HUES48 (cell line): ENCODE measurements at regions not wholly inside any gene's neighbourhood (a gene's known extent, or its start where the extent isn't known, plus 50 kb on each side); places are given as distances from the start of the nearest gene placed in this dataset.

Experiments used
- H3K27ac ChIP-seq: one replicate; pipeline ENCODE4 v1.7.0; 2013; ENCODE audit warnings: low read depth, low read length, inconsistent platforms
- H3K27me3 ChIP-seq: 2 replicates; pipeline ENCODE4 v1.6.1; 2013; ENCODE audit warnings: mild to moderate bottlenecking, low read length; ENCODE audit not compliant: control insufficient read depth, insufficient read depth
- H3K36me3 ChIP-seq: 2 replicates; pipeline ENCODE4 v1.6.1; 2013; ENCODE audit warnings: low read length; ENCODE audit not compliant: control insufficient read depth, insufficient read depth
- H3K4me1 ChIP-seq: 2 replicates; pipeline ENCODE4 v1.6.1; 2013; ENCODE audit warnings: mild to moderate bottlenecking, low read length; ENCODE audit not compliant: control insufficient read depth, insufficient read depth
- H3K4me3 ChIP-seq: 2 replicates; pipeline ENCODE4 v1.5.1; 2013; ENCODE audit warnings: mild to moderate bottlenecking, low read depth, low read length
- H3K9ac ChIP-seq: 2 replicates; pipeline ENCODE4 v1.6.1; 2013; ENCODE audit warnings: mild to moderate bottlenecking, low read depth, low read length, moderate library complexity
- H3K9me3 ChIP-seq: 2 replicates; pipeline ENCODE4 v1.6.1; 2013; ENCODE audit warnings: low read length; ENCODE audit not compliant: control insufficient read depth, insufficient read depth

DNA sequence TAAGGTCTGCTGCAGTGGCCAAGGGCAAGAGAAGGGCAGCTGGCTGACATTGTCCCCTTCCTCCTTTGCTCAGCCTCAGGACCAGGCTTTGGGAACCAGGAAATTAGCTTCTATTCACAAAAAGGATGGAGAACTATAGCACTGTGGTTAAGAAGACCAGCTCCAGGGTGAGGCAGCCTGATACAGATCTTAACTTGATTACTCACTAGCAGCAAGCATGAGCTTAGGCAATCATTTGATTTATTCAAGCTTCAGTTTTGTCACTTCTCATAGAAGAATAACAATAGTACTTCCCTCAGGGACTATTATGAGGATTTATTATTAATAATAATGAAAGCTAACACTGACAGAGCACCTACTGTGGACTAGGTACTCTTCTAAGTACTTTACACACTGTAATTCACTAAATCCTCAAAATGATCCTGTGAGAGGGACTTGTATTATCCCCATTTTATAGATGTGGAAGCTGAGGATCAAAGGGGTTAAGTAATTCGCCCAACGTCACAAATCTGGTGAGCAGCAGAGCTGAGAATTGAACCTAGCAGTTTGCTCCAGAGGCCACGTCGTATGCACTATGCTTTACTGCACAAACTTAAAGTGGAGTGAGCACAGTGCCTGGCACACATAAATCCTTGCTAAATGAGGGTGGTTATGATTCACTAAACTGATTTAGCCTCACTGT lies 130.4 kb upstream of the PAK3 start:
- H3K27me3 ChIP-seq = 0 out of 2 replicates have a peak, but pooled peaks cover 2% of the 10 kb centered on the region

DNA sequence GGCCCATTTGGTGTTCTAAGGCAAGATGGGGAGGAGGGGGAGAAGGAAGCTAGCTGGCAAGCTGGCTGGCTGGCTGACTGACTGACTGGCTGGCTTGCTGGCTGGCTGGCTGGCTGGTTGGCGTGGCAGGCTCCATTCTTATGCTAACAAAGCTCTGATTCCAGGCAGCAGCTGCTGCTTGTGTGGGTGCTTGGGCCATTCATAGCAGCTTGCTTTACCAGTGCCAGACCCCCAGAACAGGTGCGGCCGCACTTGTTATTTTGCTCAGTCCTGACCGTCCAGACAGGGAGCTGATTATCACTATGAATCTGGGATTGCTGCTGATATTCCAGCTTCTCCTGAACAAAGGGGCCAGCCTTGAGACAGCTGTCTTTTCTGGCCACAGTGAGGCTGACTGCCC lies 131.2 kb upstream of the PAK3 start:
- peak overlapping the region; percentile 40 for H3K27ac ChIP-seq
- no peaks in the 10 kb centered on the region for H3K9me3 ChIP-seq
- H3K9ac ChIP-seq = no peak overlapping the region
- peaks cover 39% of the 10 kb centered on the region for H3K4me1 ChIP-seq
- 0 out of 2 replicates have a peak, but pooled peaks cover 2% of the 10 kb centered on the region for H3K27me3 ChIP-seq
- no peaks in the 10 kb centered on the region for H3K36me3 ChIP-seq
- peak overlapping the region; percentile 27; the same call in 1 of the 2 replicates for H3K4me3 ChIP-seq

More for the DNA sequence above, 130.4 kb upstream of the PAK3 start:
- H3K27ac ChIP-seq = peak overlapping the region; percentile 40
- peaks cover 39% of the 10 kb centered on the region for H3K4me1 ChIP-seq
- no peak overlapping the region for H3K9ac ChIP-seq
- H3K9me3 ChIP-seq = no peaks in the 10 kb centered on the region
- no peaks in the 10 kb centered on the region for H3K36me3 ChIP-seq
- 0 out of 2 replicates have a peak overlapping the region, but pooled peaks have one; percentile 27 for H3K4me3 ChIP-seq

DNA sequence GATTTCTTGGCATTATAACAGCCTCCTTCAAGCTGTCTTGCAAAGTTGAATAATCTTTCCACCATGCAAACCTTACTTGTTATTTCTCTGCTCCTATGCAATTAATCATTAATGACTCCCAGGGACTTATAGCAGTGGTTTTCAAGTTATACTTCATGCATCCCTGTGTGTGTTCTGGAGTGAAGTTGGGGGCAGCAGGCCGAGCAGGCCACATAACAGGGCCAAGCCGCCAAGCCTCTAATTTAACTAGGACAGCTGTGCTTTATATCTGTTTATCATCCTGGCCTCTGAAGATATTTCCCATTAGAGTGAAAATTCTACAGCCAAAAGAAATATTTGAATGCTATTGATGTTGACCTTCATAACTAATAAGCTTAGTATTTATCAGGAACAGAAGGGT lies 133.5 kb upstream of the PAK3 start:
- Histone ChIP-seq H3K36me3 (no peaks in the 10 kb centered on the region), H3K9me3 (no peaks in the 10 kb centered on the region), H3K4me3 (no peak overlapping the region), H3K27me3 (0 out of 2 replicates have a peak, but pooled peaks cover 6% of the 10 kb centered on the region), H3K27ac (no peak overlapping the region), H3K4me1 (peaks cover 39% of the 10 kb centered on the region), H3K9ac (no peak overlapping the region)

DNA sequence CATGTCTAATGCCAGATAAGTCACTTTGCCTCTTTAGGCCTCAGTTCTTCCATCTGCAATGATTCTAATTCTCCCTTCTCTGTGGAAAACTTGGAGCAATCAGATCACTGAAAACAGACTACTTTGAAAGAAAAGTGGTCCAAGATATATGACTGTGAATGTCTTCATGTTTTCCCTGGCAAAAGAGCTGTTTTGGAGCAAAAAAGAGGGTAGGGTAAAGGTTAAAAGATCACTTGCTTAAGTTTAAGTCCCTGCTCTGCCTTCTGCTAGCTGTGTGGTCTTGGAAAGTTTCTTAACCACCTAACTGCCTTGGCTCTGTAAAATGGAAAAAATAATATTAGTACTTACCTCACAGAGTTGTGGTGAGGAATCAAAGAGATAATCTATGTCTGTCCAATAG lies 140.3 kb upstream of the PAK3 start:
- peaks cover 4% of the 10 kb centered on the region; the same call in 1 of the 2 replicates for H3K4me1 ChIP-seq
- no peak overlapping the region for H3K9ac ChIP-seq
- no peak overlapping the region for H3K4me3 ChIP-seq
- no peak overlapping the region for H3K27ac ChIP-seq
- peaks cover 13% of the 10 kb centered on the region; the same call in 1 of the 2 replicates for H3K27me3 ChIP-seq
- no peaks in the 10 kb centered on the region for H3K9me3 ChIP-seq
- no peaks in the 10 kb centered on the region for H3K36me3 ChIP-seq

DNA sequence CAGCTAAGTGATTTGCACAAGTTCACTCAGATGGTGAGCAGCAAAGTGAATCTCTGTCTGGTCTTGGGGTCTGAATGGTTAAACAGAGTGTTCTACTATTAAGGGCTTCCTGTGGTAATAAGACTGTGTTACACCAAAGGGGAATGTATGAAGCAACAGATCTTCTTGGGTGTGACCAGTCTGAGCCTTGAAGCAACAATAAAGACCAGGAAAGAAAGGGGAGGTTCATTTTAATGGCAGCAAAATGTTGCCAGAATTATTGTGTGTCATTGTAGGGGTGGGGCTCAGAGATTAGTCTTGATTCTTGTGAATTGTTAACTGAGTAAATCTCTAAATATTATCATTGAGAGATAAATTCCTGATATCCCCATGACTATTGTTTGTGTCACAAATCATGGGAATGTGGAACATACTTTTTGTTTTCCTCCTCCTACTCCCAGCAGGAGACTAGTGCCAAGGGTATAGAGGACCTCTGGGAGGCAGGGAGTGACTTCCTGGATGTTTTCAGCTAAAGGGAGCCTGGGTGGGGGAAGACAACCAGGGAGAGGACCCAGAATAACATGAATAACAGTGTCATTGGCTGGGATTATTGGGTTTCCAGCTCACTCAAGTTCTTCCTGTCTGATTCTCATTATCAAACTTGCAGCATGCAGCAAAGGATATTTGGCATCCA lies 141.4 kb upstream of the PAK3 start:
- no peak overlapping the region for H3K9ac ChIP-seq
- no peak overlapping the region for H3K4me3 ChIP-seq
- H3K36me3 ChIP-seq = no peaks in the 10 kb centered on the region
- no peaks in the 10 kb centered on the region for H3K9me3 ChIP-seq
- peaks cover 4% of the 10 kb centered on the region; the same call in 1 of the 2 replicates for H3K4me1 ChIP-seq
- H3K27me3 ChIP-seq = peaks cover 13% of the 10 kb centered on the region; the same call in 1 of the 2 replicates
- H3K27ac ChIP-seq = no peak overlapping the region

DNA sequence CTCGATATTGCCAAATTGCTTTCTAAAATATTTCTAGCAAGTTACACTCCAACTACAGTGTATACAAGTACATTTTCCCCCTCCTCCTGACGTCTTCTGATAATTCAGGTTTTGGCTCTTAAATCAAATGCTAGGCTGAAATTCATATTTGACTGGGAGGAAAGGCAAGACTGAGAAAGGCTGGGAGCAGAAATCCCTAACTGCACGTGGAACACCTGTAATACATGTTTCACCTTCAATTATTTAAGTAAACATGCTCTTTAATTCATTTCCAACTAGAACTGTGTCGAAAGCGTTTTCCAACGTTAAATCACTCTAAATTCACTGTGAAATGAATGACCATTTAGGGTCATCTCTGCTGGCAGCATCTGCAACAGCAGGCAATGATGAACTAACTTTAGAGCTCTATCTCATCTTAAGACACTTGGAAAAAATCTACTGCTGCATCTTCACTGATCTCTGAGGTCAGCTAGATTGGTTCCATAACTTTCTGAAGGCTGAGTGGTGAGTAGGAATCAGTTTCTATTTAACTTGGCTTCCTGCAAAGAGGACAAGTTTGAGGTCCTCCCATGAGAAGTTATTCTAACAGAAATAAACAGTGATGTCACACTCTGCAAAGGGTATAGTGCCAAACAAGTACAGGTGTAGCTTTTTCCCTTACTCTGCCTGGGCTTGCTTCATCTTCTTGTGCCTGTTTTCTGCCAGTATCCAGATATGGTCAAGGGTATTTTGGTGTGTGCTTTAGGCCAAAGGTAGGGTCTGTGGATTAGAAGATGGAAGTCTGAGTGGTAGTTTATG lies 144.3 kb upstream of the PAK3 start:
- Histone ChIP-seq H3K4me1 (peaks cover 5% of the 10 kb centered on the region; the same call in 1 of the 2 replicates), H3K27me3 (peaks cover 16% of the 10 kb centered on the region), H3K27ac (no peak overlapping the region), H3K4me3 (no peak overlapping the region), H3K9ac (no peak overlapping the region; the same call in 1 of the 2 replicates), H3K9me3 (no peaks in the 10 kb centered on the region), H3K36me3 (no peaks in the 10 kb centered on the region)

DNA sequence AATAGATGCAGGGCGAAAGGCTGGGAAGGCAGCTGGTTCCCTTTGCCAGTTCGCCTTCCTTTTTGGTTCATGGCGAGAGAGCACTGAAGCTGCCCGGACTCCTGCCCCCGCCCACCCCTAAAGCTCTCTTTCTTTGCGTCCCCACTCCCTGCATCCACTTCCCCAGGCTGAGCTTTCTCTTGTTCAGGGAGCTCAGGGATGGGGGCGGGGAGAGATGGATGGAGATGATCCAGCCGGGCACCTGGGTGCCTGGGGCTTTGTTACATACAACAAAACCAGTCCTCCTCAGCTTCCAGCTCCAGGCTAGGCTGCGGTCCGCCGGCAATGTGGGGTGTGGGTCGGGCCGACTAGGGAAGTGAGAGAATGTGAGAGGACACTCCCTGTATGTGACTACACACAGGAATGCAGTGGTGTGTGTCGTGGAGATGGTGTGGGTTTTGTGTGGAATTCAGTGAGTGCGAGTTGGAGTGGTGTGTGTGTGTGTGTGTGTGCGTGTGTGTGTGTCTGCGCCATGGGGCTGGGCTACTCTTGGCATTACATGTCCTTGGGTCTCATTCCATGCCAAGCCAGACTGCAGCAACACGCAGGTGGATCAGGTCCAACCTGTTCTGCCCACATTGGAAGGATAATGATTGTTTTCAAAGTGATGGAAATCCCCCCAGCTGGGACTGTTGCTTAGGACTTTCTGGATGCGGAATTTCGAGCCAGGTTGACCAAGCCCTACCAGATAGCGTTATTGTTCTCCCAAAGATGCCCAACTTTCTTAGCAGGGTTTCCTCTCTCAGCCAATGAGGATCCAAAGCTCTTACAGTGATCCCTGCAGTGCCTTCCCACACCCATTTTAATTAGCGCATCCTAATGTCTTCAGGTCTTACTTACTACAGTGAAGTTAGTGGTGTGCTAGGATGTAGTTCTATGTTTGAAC lies 149.4 kb upstream of the CHRDL1 start:
- peak overlapping the region; percentile 74 for H3K4me3 ChIP-seq

DNA sequence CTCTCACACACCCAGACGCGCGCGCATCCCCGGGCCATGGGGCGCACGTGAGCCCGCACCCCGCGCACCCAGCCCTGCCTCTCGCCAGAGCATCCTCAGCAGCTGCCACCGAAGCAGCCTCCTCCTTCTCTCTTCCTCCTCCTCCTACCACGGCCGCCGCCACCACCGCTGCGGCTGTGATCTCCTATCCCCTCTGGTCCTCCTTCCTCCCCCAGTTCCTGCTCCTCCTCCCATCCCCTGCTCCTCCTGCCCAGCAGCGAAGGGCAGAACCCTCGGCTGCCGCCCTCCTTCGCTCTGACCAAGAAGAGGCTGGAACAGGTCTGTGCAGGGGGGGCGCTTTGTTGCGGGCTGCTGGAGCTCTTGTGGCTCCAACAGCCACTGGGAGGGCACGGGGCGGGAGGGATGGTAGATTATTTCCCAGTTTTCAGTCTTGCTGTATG lies 148.7 kb upstream of the CHRDL1 start:
- H3K27ac ChIP-seq = peak overlapping the region; percentile 29
- H3K4me3 ChIP-seq = peak overlapping the region; percentile 74
- no peaks in the 10 kb centered on the region for H3K9me3 ChIP-seq
- H3K27me3 ChIP-seq = peaks cover 50% of the 10 kb centered on the region
- H3K36me3 ChIP-seq = no peaks in the 10 kb centered on the region
- H3K9ac ChIP-seq = peak overlapping the region; percentile 30; the same call in 1 of the 2 replicates
- H3K4me1 ChIP-seq = peaks cover 12% of the 10 kb centered on the region

More for the DNA sequence above, 149.4 kb upstream of the CHRDL1 start:
- Histone ChIP-seq H3K36me3 (no peaks in the 10 kb centered on the region), H3K27me3 (peaks cover 50% of the 10 kb centered on the region), H3K4me1 (peaks cover 12% of the 10 kb centered on the region), H3K27ac (peak overlapping the region; percentile 29), H3K9ac (peak overlapping the region; percentile 44), H3K9me3 (no peaks in the 10 kb centered on the region)

DNA sequence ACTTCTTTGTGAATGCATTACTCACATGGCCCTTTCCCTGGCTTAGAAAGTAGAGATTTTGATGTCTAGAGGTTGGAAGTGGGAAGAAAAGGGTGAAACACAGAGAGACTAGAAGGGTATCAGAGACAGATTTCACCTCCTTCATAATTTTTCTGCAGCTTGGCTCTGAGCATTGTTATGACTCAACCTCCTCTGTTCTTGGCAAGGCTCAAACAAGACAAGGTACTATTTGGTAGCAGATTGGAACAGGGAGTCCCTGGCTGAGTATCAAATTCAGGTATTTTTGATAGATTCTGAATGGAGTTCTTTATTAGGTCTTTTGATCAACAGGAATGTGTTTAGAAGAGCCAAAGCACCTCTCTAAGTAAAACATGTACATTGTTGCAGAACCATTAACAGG lies 146.3 kb upstream of the CHRDL1 start:
- peaks cover 44% of the 10 kb centered on the region for H3K27me3 ChIP-seq

More for the DNA sequence above, 146.3 kb upstream of the CHRDL1 start:
- H3K9me3 ChIP-seq = no peaks in the 10 kb centered on the region
- no peak overlapping the region for H3K4me3 ChIP-seq
- H3K4me1 ChIP-seq = peaks cover 12% of the 10 kb centered on the region
- no peaks in the 10 kb centered on the region for H3K36me3 ChIP-seq
- H3K27ac ChIP-seq = no peak overlapping the region
- no peak overlapping the region for H3K9ac ChIP-seq
